HG03354 (cell line): ENCODE measurements at regions not wholly inside any gene's neighbourhood (a gene's known extent, or its start where the extent isn't known, plus 50 kb on each side); places are given as distances from the start of the nearest gene placed in this dataset.

Source experiments
- ATAC-seq: cut with Tn5 transposase; IDR thresholded peaks from one replicate; pipeline ENCODE4 v1.9.1; 2021; ENCODE audit warnings: mild to moderate bottlenecking; ENCODE audit not compliant: unreplicated experiment, poor library complexity, severe bottlenecking

DNA sequence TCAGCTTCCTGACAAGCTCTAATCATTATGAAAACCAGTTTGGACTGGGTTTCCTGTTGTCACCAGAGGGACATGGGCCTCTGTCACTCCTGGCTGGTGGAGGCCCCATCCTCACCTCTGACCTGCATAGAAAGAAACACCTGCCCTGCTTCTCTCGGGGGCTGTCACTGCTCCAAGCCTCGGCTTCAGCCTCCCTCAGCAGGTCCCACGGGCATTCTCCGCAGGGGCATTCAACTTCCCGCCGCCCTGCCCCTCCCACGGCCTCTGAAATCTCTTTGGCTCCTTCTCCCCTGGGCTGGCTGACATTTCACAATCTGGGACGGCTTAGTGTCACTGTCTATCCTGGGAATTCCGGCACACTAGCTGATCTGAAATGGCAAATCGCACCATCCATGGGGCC is 257.9 kb downstream of the CTTN start:
- no peak for ATAC-seq

DNA sequence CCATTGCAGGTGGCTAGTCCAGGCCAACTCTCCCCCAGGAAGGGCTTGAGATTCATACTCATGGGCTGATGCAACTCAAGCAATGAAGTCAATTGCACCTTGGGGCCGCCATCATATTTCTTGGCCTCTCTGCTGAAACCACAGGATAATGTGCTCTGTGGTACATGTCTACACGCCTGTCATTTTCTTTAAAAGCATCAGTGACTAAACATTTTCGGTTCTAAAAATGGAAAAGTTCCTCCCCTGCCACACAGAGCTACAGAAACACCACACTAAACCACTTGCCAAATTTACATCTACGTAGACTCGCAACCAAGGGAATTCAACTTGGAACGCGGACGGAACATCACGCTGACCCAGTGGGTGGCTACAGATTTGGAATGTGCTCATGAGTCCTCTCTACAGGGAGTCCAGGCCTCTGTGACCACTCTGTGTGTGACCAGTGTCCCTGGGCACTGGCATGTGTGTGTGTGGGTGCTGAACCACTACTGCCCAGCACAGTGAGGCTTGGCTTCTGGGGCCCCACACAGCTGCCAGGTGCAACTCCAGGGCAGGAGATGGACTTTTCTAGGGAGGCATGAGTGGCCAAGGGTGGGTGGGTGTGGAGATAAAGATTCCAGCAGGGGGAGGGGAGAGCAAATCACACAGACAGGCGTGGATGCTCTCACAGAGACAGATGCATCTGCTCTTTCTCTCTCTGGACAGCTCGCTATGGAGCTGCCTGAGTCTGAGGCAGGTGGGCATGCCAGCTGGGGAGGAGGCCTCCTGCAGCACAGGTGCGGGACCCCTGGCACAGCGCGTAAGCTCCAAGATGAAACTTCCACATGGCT is 261.9 kb downstream of the CTTN start:
- ATAC-seq: no peak

DNA sequence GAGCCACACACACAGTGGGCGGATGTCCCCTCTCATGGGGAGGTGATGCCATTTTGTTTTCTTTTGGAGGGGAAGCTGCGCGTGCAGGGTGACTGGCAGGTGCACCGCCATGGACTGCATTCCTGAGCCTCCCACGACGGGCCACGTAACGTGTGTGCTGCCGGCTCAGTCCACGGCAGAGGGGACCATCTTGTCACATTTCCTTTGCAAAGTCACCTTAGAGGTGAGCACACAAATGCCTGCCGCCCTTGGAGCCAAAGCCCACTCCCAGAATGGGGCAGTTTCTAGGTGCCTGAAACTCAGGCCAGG is 262.5 kb downstream of the CTTN start:
- ATAC-seq: no peak

DNA sequence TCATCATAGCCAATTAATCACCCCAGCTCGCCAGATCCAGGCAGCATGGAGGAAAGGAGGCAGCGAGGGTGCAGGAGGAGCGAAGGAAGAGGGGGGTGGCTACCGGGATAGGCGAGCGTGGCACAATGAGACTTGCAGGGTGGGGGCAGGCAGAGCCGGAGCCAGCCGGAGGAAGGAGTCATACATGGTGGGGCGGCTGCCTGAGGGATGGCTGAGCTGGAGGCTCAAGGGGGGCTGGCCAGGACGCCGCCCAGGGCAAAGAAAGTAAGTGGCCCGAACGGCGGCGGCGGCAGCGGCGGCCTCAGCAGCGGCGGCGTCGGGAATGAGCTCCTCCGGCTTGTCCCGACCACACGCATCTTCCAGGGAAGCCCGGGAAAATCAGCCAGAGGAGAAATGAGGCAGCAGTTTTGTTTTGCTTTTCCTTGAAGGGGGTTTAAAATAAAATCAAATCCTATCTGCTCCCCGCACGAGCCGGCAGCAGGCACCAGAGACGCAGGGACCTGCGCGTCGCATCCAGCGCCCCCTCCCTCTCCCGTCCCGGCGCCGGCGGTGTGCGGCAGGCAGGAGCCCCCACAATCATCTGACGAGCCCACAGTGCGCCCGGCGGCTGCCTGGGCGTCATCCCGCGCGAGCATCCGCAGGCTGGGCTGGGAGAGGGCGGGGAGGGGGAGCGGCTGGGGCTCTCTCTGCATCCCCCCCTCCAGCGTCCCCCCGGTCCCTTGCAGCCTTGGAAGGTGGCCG is 263.6 kb downstream of the CTTN start:
- no peak for ATAC-seq

DNA sequence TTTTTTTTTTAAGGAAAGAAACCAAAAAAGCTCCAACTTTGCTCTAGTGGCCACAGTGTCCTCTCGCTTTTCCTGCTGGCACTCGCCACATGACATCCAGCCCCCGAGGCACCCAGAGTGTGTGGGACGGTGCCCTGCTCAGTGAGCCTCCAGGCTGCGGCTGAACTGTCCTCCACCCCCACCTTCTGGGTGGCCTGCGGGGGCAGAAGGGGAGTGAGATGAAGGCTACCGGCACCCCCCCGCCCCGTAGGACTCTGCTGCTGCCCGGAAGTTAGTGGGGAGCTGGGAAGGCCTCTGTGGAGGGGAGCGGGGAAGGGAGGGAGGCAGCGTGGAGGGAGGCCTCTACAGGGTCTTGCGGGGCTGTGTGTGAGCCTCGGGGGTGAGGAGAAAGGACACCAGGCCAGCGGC is 264.4 kb downstream of the CTTN start:
- no peak for ATAC-seq

DNA sequence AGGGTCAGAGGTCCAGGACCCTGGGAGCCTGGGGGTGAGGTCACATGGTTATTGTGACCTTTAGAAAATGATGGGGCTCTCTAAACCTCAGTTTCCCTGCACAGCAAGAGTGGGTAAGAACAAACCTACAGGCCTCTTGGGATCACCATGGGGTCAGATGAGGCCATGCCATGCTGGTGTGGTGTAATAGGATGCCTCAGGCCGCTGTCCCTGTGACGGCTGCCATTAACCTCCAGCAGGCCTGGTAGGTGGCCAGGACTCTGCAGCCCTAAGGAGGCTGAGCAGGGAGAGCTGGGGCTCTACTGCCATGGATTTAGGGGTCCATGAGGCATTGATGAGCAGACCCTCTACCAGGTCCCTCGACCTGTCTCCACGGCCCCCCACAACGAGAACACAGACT is 265.5 kb downstream of the CTTN start:
- no peak for ATAC-seq

DNA sequence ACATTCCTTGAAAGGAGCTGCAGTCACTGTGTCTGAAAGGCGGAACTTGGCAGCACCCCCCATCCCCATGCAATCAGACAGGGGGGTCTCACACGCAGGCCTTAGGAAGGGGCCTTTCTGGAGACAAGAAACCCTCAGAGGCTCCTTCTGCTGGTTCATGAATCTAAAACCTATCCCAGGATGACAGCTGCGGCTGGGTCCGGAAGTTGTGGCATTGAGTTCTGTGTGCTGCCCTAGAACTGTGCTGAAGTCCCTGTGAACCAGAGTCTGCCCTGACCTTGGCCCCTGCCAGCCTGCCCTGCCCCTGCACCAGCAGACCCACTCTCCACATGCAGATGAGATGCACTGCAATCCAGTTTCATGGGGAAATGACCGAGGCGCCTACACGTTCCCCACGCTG is 268.0 kb downstream of the CTTN start:
- ATAC-seq: no peak

DNA sequence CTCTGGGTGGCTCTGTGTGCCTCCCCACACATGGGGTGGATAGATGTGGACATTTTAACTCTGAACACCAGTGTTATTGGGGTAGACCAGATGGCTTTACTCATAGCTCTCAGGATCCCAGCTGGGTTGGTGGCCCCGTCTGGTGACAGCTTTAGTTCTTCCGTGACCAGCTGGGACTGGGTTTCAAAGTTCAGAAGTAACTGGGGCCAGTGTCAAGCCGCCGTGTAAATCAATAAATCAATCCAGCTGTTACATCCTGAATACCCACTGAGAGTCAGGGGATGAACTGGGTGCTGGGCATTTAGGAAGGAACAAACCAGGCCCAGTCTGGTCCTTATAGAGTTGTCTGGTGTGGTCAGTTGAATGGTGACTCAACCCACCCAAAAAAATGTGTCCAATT is 269.4 kb downstream of the CTTN start:
- ATAC-seq: no peak

DNA sequence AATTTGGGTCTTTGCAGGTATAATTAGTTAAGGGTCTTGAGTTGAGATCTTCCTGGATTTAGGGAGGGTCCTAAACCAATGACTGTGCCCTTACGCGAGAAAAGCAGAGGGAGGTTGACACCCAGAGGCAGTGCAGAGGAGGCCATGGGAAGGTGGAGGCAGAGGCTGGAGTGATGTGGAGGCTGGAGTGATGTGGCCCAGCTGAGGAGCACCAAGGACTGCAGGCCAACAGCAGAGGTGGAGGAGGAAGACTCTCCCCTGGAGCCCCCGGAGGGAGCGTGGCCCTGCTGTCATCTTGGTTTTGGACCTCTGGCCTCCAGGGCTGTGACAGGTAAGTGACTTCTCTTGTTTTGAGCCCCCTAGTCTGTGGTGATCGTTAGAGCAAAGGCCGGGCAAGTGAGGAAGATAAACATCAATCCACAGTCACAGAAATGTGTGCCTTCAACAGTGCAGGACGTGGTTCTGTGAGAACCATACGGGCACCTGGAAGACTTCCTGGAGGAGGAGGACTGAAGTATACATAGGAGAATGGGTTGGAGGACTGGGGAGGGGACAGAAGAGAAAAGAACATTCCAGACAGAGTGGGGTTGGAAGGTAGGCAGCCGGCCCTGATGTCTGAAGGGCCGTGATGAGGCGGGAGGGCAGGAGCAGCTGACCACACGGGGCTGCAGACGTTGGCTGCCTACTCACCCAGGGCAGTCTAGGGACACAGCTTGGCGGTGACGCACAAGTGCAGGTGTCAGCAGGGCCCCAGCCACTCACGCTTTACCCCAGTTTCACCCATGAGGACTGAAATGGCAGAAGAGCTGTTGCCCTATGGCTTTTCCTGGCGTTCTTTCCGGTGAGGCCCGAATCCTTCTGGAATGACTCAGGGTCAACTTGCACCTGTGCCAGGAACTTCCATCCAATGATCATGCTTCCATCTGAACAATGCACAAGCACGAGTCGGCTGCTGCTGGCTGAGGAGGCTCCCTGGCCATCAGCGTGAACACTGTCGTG is 270.2 kb downstream of the CTTN start:
- ATAC-seq: no peak

DNA sequence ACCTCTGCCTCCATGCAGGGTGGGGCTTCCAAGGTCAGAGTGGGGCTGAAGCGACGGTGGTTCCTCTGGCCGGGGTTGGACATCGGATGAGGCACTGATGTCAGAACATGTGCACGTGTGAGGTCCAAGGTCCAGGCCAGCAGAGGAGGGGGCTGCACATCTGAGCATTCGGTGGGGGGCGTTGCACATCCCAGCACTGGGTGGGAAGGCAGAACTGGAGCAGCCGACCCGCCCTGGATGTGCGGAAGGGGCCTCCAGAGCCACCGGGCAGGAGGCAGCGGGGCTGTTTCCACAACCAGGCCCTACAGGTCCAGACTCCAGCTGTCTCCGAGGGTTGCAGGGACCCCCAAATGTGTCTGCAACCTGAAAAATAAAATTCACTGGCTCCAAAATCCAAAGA is 271.0 kb downstream of the CTTN start:
- no peak for ATAC-seq

DNA sequence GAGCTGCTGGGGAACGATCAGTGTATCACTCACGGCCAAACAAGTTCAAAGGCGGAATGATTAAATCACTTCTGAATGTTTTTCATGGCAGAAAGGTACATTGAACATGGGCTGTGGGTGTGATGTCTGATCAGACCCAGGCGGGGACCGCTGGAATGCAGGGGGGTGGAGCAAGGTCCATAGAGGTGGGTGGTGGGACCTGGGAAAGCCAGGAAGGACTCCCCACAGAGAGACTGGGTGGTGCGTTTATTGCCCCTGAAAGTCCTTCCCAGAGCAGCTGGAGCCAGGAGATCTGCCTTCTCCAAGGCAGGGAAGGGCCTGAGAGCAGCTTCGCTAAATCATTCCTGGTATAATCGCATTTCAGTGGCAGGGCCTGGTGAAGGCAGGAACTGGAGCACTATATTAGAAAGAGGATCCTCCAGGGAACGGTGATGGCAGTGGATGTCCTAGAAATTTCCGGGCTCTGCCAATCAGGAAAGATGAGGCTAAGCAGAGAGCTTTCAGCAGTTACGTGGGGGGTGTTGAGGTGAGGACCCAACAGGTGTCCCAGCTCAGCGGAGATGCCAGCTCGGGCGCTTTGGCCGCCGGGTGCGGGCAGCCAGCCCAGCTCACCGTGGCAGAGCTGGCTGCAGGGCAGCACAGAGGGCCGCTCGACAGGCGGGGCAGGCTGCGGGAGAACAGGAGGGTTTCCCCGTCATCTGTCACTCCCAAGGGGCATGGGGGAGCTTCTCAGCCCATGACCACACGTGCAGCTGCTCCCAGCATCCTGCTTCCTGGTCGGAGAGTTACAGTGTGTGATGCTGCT is 271.7 kb downstream of the CTTN start:
- ATAC-seq: no peak

DNA sequence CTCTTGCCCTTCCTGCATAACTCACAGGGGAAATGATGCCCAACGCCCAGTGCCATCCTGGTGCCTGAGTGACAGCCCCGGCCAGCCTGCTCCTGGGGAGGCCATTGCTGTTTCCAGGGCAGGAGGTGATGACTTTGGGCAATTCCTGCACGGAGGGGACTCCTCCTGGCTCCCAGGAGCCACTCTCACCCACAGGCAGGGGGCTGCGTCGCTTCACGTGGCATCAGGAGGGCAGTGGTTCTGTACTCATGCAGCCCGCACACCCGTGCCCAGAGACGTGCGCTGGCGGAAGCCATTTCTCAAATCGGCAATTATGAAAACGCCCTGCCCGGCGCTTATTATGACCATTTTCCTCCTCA is 272.3 kb downstream of the CTTN start:
- ATAC-seq: no peak

DNA sequence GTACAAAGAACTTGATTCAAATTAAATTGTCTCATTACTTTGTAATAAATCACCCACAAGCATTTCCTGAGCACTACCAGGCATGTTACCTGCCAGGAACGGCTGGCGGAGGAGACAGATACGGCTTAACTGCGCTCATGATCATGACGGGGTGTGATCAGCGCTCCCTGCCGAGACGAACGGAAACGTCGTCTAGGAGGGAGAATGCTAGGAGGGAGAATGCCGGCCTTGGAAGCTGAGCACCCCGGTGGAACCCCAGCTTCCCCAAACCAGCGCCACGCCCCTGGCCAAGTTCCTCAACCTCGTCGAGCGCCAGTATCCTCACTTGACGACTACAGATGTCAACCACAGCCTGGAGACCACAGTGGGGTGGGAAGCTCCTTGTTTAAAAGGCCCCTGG is 272.8 kb downstream of the CTTN start:
- no peak for ATAC-seq

DNA sequence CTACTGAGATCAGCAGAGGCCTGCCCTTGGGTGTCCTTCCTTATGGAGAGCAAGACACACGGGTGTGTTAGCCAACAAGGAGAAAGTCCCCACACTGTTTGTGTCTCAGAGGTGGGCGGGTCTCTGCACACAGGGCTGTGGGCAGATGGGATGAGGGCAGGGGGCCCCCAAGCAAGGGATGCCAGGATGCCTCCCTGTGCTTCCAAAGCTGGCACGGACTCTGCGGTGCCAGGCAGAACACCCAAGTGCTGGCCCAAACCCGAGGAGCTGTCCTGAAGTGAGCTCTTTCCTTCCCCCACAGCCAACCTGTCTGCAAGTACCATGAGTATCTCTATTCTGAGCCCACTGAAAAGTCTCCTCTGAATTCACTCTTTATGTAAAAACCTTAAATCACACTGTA is 273.3 kb downstream of the CTTN start:
- no peak for ATAC-seq

DNA sequence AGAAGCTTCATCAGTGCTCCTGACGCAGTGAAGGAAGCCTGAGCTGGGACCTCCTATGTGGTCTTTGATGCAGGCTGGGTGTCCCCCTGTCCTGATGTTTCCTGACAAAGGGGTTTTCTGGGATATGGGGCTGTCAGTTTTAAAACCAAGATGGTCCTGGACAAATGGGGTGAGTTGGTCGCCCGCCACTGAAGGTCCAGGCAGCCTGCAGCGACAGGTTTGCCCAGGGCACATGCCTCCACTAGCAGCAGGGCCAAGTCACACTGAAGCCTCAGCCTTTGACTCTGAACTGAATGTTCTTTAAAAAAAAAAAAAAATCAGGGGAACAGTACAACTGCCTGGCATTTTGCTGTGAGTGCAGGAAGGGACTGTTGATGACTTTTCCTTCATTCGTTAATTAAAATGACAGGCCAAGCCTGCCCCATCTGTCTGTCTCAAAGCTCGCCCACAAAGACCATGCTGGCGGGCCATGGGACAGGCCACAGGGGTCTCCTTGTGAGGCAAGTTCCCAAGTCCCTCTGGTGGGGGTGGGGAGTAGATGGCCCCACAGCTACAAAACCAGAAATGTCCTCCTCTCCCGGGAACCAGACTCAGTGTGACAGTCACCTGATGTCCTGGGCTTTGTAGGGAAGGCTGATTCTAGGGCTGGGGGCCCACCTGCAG is 274.8 kb downstream of the CTTN start:
- no peak for ATAC-seq

DNA sequence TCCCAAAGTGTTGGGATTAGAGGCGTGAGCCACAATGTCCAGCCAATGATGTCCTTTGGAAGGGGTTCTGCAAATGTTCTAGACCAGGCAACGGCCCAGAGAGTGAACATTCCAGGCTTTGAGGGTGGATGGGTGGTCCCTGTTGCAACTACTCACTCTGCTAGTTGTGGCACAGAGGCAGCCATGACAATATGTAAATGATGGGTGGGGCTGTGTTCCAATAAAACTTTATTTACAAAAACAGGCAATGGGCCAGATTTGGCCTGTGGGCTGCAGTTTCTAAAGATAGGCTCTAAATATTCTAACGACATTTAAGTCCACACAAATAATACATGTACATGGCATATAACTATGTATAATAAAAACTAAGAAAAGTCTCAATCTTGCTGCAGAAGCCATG is 276.3 kb downstream of the CTTN start:
- no peak for ATAC-seq

DNA sequence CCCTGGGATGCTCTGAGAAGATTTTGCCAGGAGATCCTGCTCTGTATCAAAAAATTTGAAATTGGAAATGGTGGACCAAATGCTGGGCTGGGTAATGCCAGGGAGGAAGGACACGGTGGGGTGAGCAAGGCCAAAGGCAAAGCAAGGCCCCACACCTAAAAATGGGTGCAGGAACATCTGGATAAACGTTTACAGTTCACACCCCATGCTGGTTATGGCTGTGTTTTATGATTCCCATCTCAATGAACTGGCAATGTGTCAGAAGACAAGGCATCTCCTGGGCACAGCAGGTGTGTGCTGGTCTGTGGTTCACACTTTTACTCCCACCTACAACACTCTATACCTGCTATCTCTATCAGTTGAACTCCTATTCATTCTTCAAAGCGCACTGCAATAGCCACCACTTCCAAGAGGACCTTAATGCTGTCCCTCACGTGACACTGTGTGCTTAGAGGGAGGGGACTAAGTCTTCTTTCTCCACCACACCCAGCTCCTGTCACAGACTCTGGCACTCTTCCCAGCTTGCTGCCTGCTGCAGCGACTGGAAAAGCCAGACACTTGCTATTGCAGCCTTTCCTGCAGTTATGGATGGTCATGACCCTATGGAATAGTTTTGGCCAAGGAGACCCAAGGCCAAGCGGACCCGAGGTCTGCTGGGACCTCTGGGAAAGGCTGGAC is 277.5 kb downstream of the CTTN start:
- no peak for ATAC-seq

DNA sequence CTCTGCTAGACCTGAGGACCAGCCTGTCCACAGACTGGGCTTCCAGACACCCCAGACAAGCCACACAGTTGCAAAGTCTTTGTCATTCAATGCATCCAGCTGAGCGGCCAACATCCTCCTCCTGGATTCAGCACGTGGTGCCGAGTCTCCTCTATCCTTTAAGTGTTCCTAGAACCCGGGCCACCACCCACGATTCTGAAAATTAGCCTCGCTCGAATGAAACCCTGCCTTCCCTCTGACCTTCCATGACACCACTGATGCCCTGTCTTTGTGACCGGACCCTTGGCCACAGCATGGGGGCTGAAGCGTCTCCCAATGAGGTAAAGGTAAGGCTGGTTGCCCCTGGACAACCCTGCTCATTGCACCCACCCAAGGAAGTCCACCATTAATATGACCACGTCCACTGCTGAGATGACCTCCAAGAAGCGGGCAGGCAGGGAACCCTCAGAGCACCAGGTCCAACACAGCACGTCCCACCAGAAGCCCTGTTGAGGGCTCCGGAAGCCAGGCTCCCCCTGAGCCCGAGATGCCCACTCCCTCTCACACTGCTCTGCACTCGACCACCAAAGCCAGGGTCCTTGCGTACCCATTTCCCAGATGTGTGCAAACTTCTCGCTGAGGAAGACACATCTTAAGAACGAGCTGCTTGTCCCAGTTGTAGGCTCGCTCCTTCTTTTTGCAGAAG is 279.0 kb downstream of the CTTN start:
- no peak for ATAC-seq
